Hematopoietic multipotent progenitor cell (in vitro differentiated cells): ENCODE measurements at regions not wholly inside any gene's neighbourhood (a gene's known extent, or its start where the extent isn't known, plus 50 kb on each side); places are given as distances from the start of the nearest gene placed in this dataset.
"Not testable (repeated sequence)": the region's sequence is repeated elsewhere in the genome, so short reads cannot be mapped to it uniquely, and the experiment has no call there.

Experiments used
- DNase-seq, 3 donors: peaks; one replicate each; pipeline ENCODE4 v3.0.0-alpha.2; 2011 to 2015; ENCODE audit warnings: low read depth in 2 of 3, low spot score in 2 of 3

GRCh38 chr4:117135634-117136354 is 50.4 kb upstream of the TRAM1L1 start:
- no peak for DNase-seq

DNA sequence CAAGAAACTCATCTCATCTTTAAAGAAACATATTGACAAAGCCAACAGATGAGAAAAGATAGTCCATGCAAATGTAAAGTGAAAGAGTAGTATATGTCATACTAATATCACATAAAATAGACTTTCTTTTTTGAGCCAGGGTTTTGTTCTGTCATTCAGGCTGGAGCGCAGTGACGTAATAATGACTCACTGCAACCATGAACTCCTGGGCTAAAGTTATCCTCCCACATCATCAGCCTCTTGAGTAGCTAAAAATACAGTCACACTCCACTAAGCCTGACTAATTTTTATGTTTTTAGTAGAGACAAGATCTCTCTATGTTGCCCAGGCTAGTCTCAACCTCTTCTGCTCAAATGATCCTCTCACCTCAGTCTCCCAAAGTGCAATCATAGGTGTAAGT is 51.8 kb upstream of the TRAM1L1 start:
- DNase-seq: no peak

- not testable (repeated sequence) for DNase-seq
These were observed 53.4 kb upstream of the TRAM1L1 start for GRCh38 chr4:117138732-117139131.

- no peak for DNase-seq
These were observed 68.9 kb upstream of the TRAM1L1 start for GRCh38 chr4:117154251-117154650.

- no peak for DNase-seq
These were observed 71.4 kb upstream of the TRAM1L1 start for GRCh38 chr4:117156806-117157205.

- no peak for DNase-seq
These were observed 72.0 kb upstream of the TRAM1L1 start for GRCh38 chr4:117157360-117157759.

DNA sequence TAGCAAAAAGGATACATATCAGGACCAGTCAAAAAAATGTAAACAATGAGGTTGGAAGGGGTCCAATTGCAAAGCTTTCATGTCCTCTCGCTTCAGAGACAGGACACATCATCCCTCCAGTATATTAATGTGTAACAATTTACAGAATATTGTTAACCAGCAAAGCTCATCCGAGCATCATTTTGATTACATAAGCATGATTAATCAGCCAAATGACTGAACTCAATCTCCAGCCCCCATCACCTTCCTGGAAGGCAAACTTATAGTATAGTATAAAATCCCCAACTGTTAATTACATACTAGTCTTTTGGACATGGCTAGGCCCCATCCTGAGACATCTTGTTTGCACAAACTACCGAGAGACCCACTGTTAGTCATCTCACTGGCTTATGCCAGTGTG is 77.6 kb upstream of the TRAM1L1 start:
- DNase-seq: no peak

DNA sequence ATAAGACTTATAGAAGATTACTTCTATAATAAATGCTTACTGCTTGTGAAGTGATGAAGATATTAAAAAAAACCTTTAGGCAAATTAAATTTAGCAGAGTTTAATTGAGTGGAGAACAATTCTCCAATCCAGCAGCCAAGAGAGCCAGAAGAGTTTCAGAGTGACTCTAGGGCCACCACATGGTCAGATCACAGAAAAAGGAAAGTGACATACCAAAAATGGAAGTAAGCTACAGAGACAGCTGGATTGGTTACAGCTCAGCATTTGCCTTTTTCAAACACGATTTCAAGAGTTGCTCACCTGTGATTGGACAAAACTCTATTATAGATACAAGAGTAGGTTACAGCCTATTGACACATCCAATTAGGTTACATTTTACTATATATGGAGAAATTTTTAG is 79.0 kb upstream of the TRAM1L1 start:
- DNase-seq: no peak

- not testable (repeated sequence) for DNase-seq
These were observed 90.0 kb upstream of the TRAM1L1 start for GRCh38 chr4:117175369-117175768.

DNA sequence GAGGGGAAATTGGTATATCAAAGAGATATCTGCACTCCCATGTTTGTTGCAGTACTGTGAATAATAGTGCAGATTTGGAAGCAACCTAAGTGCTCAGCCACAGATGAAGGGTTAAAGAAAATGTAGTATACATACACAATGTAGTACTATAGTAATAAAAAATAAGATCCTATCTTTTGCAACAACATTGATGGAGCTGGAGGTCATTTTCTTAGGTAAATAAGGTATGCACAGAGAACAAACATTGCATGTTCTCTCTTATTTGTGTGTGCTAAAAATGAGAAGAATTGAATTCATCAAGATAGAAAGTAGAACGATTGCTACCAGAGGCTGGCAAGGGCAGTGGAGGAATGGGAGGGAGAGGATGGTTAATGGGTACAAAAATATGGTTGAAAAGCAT is 117.9 kb upstream of the TRAM1L1 start:
- no peak for DNase-seq

DNA sequence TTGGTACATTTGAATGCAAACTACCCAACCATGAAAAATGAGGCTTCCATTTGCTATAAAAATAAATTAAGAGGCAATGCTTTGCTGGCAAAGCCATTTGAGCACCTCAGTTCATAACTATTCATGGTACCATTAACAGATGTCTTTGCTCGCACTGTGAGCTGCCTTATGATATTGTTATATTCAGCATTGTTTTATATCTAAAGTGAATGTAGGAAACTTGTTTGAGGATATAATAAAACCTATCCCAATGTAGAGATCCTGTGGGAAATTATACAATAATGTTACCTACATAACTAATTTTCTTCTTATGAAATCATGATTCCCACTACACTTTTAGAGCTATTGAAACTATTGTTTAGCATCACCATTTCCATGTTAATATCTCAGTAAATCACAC is 125.2 kb upstream of the TRAM1L1 start:
- DNase-seq: no peak

- DNase-seq: no peak
These were observed 138.9 kb upstream of the TRAM1L1 start for GRCh38 chr4:117224256-117224655.

DNA sequence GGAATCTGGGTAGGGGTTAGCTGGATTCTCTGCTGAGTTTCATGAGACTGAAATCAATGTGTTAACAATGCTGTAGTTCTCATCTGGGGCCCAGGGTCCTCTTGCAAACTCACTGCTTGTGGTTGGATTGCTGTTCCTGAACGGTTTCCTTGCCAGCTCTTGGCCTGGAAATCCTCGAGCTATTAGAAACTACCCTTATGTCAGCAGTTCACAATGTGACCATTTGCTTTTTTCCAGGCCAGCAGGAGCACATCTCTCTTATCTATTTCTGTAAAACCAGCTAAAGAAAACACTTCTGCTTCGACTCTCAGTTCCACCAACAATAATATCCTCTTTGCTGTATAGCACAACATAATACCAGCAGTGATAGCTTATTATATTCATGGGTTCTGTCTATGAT is 140.1 kb upstream of the TRAM1L1 start:
- DNase-seq: no peak

DNA sequence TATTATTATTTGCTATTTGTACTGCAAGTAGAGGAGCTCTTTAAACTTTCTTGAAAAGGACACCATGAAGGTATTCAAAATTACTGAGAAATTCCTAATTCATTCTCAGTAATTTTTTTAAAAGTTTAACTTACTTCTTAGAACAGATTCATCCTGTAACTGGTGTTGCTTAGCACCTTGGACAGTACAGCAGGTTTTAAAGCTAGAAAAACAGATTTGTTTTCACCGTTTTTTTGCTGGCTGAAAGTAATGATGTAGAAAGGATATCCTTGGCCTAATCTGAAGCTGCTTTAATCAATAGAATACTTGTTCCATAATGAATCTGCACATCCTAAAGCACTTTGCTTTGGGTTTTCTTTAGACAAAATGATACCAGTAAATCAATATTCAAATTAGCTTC is 142.5 kb upstream of the TRAM1L1 start:
- DNase-seq: no peak

DNA sequence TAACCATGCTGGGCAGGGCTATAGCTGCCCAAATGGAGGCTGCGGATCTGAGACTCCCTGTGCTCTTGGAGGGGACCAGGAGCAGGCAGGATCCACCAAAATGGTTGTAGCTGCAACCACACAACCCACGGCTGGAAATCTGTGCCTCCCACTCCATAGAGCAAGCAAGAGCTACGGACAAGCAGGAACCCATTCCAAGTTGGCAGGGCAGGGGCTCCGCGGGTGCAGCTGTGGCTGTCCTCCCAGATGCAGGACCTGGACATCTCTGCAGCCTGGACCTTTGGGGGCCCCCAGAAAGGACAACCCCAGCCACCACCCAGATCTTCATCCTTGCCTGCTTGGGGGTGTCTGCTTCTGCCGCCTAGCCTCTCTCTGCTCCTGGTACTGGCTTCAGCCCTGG is 154.1 kb upstream of the TRAM1L1 start:
- DNase-seq: no peak

DNA sequence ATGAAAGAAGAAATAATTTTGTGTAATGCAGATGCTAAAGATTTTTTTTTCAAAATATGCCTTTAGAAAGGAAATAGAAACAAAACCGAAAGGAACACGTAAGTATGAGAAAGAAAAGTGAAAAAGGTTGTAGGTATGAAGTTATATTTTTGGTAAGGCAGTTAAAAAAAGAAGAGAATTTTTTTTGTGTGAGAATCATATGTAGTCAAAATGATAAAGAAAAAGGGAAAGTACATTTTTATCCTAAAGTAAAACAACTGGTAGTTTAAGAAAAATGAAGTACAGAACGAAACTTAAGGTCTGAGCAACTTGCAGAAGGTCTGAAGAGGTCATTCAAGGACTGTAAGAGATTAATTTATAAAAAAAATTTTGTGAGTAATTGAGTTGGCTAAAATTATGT is 164.0 kb upstream of the TRAM1L1 start:
- no peak for DNase-seq

- no peak for DNase-seq
These were observed 178.7 kb upstream of the TRAM1L1 start for GRCh38 chr4:117264072-117264471.

DNA sequence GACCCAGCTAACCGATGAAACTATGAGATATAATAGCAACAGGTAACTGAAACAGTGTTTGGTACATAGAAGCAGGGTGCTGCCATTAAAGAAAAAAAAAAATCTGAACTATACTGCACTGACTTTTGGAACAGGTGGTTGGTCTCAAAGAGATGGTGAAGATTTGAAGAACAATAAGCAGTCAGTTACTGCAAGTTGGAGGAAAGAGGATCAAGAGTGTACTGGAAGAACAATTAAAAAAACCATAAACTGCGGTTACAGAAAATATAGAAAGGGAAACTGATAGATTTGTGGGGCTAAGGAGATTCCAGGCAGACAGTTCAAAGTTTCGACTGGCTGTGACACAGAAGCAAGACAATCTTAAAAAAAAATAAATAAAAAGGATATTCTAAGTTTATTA is 181.9 kb upstream of the TRAM1L1 start:
- no peak for DNase-seq

- no peak for DNase-seq
These were observed 199.4 kb upstream of the TRAM1L1 start for GRCh38 chr4:117284736-117285135.

DNA sequence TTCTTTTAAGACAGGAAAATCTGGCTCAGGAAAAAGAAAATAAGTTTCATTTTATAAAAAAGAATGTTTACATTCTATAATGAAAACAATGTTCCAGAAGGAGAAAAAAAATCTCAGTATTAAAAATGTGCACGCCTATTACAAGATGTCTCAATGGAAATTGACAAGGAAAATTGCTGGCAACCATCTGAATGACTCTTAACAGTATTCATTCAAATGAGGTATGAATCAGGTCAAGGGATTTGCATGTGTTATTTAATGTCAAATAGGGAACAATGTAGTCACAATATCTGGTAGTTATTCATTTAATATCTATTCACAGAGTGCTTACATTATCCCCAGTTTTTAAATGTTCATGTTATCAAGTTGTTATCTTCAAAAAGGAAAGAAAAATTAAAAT is 208.4 kb upstream of the TRAM1L1 start:
- DNase-seq: no peak

- no peak for DNase-seq
These were observed 216.8 kb upstream of the TRAM1L1 start for GRCh38 chr4:117302226-117302625.

GRCh38 chr4:117311215-117311614 is 225.8 kb upstream of the TRAM1L1 start:
- DNase-seq: no peak

DNA sequence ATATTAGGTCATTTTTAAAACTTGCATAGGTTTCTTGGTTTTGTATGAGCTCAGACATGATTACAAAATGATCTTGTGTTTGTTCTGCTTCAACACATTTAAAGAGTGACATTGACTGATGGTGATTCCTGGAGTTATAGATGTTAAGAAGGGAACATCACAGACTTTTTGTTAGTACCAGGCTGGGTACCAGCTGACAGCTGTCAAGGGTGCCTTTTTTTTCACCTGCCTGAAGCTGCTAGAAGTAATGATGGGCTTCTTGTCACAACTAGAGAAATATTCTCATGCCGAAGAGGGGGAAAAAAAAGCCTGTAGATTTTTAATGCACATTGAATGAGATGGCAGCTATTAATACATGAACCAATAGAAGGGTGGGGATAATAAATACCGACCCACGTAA is 226.6 kb upstream of the TRAM1L1 start:
- DNase-seq: no peak
